Central memory CD4-positive, alpha-beta T cell (primary cell): ENCODE measurements at regions not wholly inside any gene's neighbourhood (a gene's known extent, or its start where the extent isn't known, plus 50 kb on each side); places are given as distances from the start of the nearest gene placed in this dataset.
A peak's percentile ranks its signal among the peaks of the same experiment; 100 is the strongest.

Experiments used
- DNase-seq: peaks from one replicate; pipeline ENCODE4 v3.0.0; 2022

DNA sequence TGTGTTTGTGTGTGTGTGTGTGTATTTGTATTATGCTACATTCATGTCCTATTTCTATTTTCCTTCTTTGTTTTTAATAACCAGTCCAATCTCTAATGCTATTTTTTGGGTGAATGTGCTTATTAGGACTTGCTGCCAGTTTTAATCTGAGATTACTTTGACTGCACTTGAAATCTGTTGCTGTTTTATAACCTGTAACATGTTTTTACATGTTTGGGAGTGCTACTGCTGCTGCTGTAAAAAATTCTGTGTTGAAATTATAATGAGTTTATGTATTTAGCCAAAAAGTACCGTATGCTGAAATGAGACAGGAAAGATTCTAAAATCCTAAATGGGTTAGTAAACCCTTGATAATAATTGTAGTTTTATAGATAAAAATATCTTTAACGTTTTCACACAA is 104.7 kb upstream of the SSBP2 start:
- DNase-seq: no peak

DNA sequence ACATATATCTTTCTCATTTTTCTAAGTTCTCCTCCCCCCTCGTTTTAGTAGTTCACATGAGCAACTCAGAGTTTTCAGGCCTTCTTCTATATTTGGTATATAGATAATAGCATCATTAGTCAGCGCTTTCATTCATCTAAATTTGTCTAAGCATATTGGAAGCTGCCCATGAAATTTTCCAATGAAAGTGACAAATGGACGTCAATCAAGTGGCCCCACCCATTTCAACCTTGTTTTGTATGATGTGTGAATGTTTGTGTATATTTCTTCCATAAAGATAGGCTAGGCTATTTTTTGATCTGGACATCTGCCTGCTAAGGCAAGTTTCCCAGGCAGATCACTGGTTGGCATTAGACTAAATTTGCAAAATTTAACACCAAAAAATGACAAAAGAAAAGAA is 104.0 kb upstream of the SSBP2 start:
- no peak for DNase-seq

DNA sequence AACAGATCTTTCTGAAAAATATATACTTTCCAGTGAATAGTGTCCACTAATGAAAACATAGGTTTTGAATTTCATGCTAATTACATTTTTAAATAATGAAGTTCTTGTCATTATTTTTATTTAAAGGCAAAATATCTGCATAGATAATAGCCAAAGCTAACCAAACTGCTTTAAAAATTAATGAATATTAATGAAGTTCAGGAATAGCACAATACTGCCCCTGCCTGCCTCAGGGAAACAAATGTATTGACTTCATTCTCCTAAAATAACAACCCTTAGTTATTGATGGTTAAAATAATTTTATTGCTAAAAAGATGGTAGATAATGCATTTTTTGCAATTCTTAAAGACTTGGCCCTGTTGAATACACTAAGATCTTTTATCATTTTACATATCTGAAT is 103.6 kb upstream of the SSBP2 start:
- DNase-seq: no peak

- no peak for DNase-seq
These were observed 102.1 kb upstream of the SSBP2 start for GRCh38 chr5:81853030-81853357.

GRCh38 chr5:81852291-81853029 is 101.6 kb upstream of the SSBP2 start:
- peak; percentile 14 for DNase-seq

GRCh38 chr5:81851481-81852178 is 100.7 kb upstream of the SSBP2 start:
- DNase-seq: peak; percentile 89

DNA sequence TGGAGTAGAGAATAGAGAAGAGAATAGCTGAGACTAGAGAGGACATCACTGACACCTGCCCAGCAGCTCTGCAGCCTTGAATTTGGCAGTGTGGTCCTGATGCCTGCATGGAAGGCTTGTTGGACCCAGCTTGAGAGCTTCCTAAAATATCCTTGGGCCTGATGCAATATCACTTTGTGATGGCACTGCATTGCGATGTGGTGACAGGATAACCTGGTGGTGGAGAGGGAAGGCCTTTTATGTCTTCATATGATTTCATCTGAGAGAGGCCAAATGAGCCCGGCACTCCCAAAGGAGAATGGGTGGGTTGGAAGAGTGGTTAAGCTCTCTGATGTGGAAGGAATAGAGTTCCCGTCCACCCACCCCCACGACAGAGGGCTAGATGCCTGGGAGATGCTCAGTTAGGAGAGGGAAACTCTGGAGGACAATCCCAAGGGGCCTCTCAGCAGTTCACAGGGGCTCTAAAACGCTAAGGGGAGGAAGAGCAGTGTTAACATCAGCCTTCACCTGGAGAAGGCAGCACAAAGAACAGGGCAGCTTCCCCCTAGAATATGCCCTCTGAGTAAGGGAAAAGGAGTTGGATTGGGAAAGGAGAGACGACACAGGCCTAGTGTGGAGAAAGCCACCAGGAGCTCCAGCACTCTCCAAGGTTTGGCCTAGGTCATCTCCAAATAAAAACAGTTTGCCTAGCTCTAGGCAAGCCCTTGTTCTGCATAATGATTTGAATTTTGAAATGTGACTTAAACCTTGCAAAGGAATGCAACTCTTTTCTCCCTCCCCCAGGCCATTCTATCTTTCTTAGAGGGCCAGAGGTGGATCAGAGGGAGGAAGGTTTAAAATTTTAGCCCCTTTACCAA is 99.8 kb upstream of the SSBP2 start:
- no peak for DNase-seq

DNA sequence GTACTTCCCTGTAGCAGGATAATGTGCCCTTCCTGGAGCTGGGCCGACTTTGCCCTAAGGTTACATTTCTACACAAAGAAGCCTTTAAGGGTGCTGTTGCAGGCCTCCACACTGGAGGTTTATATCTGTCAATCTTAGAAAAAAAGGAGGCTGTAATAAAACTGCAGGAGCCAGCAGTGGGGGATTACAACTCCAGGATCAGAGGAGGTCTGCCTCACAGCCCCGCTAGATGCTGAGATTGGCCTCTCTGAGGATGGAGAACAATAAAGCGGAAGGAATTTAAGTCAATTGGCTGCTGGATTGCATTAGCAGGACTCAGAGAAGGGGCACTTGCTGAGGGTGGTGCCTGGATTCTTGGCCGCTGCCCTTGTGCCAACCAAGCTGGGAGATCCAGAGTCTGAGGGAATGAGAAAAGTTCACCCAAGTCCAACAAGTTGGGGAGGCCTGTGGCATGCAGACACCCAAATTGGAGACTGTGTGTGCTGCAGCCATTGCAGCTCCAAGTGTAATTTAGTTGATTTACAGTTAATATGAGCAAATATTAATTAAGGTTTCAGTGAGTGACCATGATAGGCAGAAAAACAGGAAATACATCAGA is 99.0 kb upstream of the SSBP2 start:
- no peak for DNase-seq

GRCh38 chr5:81848362-81848880 is 97.5 kb upstream of the SSBP2 start:
- DNase-seq: no peak

- no peak for DNase-seq
These were observed 95.4 kb upstream of the SSBP2 start for GRCh38 chr5:81846301-81846700.

DNA sequence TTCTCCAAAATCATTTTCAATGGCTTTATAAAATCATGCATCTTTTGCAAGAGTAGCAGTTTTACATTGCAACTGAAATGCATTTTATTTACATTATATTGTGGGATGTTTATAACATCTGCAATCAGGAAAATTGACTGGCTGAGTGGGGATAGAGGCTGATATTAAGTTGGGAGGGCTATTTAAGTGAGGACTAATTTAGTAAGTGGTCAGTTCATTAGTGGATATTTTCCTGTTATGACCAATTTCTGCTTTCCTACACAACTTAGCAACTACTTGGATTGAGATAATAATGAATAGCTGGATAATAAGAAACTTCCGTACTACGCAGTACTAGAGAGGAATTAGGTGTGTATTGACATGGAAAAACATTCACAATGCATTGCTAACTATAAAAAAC is 92.9 kb upstream of the SSBP2 start:
- no peak for DNase-seq

GRCh38 chr5:81842795-81843398 is 92.0 kb upstream of the SSBP2 start:
- DNase-seq: no peak

DNA sequence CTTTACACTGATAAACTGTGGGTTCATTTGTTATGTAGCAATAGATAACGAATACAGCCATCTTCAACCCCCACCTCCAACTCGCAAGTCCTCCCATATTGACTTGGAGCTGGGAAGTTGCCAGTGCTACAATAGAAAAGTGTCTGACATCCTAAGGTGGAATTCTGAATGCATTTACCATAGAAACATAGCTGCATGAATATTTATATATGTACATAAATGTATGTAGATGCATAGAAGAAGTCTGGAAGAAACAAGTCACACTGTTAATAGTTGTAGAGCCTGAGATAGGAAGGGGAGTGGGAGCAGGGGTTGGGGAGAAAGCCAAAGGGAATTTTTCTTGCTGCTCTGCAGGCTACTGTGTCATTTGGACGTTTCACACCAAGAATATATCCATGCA is 88.1 kb upstream of the SSBP2 start:
- no peak for DNase-seq

- peak; percentile 31 for DNase-seq
These were observed 87.5 kb upstream of the SSBP2 start for GRCh38 chr5:81838307-81838906.

GRCh38 chr5:81837667-81838306 is 86.9 kb upstream of the SSBP2 start:
- DNase-seq: no peak

- no peak for DNase-seq
These were observed 85.0 kb upstream of the SSBP2 start for GRCh38 chr5:81835814-81836367.

GRCh38 chr5:81834021-81834660 is 83.2 kb upstream of the SSBP2 start:
- no peak for DNase-seq

DNA sequence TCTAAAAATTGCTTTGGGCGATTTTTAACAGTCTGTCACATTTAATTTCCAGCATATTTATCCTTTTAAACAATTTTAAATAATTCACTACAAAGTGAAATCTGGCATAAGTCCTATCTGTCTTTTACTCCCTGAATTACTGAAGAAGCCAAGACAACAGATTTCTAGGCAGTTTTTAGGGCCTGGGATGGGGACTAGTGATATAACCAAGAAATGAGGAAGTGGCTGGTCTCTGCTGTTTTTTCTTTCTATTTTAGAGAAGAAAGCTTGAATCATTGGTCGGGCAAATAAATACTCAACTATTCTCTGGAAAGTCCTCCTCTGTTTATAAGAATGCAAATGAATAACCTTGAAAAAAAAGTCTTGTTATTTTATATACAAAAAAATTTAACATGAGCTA is 79.7 kb upstream of the SSBP2 start:
- no peak for DNase-seq

DNA sequence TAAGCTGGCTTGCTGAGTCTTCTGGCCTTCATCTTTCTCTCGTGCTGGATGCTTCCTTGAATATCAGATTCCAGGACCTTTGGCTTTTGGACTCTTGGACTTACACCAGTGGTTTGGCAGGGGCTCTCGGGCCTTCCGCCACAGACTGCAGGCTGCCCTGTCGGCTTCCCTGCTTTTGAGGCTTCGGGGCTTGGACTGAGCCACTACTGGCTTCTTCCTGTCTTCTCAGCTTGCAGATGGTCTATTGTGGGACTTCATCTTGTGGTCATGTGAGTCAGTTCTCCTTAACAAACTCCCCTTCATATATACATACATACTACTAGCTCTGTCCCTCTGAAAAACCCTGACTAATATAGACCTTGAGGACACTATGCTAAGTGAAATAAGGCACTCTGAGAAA is 78.3 kb upstream of the SSBP2 start:
- DNase-seq: no peak

DNA sequence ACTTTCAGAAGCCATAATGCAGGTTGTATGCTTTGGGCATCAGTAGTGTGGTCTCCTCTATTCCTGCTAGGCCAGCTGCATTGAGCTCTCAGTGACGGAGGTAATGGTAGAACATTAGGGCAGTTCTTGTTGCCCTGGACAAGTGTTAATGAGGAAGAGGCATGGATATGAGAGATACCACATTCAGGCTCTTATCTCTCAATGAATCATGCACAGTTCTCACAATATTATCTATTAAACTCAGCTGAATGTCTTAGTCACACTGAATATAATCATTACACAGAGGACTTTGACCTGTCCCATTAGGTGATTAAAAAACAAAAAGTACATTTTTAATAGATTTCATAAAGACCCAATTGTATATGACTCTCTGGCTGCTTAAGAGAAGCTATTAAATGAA is 76.6 kb upstream of the SSBP2 start:
- no peak for DNase-seq

GRCh38 chr5:81826128-81826527 is 75.2 kb upstream of the SSBP2 start:
- no peak for DNase-seq
